Esophagus muscularis mucosa (tissue), 4 donors: ENCODE measurements at regions not wholly inside any gene's neighbourhood (a gene's known extent, or its start where the extent isn't known, plus 50 kb on each side); places are given as distances from the start of the nearest gene placed in this dataset.

Experiments
- DNase-seq: peaks from one replicate; pipeline ENCODE4 v3.0.0-alpha.2; 2017; ENCODE audit errors: extremely low spot score
- H3K27ac ChIP-seq, 4 donors: fragments of 200-600 bp; sonication (generic); replicated peaks in 1 of 4; 1 replicate in 3 of 4; 2 replicates in 1 of 4; pipeline ENCODE4 v1.5.1; 2016 to 2019; ENCODE audit warnings: mild to moderate bottlenecking in 1 of 4
- H3K27me3 ChIP-seq, 4 donors: fragments of 200-600 bp; sonication (generic); one replicate each; pipeline versions ENCODE4 v1.5.1 to v1.6.0; 2016 to 2019
- H3K36me3 ChIP-seq, 4 donors: fragments of 200-600 bp; sonication (generic); one replicate each; pipeline ENCODE4 v1.5.1; 2016 to 2019
- H3K4me1 ChIP-seq, 4 donors: fragments of 200-600 bp; sonication (generic); one replicate each; pipeline ENCODE4 v1.5.1; 2016 to 2019
- H3K4me3 ChIP-seq, 4 donors: fragments of 200-600 bp; sonication (generic); 1 replicate in 2 of 4; 2 replicates in 2 of 4; pipeline ENCODE4 v1.5.1; 2016 to 2019; ENCODE audit warnings: mild to moderate bottlenecking in 4 of 4, moderate library complexity in 1 of 4
- H3K9me3 ChIP-seq, 4 donors: fragments of 200-600 bp; sonication (generic); 1 replicate in 3 of 4; 2 replicates in 1 of 4; pipeline ENCODE4 v1.5.1; 2016 to 2019
- CTCF ChIP-seq, 3 experiments: fragments of 200-600 bp in 2 of 3; fragments of 450-650 bp in 1 of 3; sonication (generic) in 2 of 3; IDR thresholded peaks; one replicate each; pipeline ENCODE4 v1.5.1; 2017 to 2019; ENCODE audit warnings: antibody characterized with exemption in 3 of 3, mild to moderate bottlenecking in 2 of 3, moderate library complexity in 1 of 3
- EP300 ChIP-seq: sonication (generic); formaldehyde crosslinking; IDR thresholded peaks from one replicate; pipeline ENCODE4 v1.6.1; 2017; ENCODE audit warnings: antibody characterized with exemption
- POLR2A ChIP-seq: fragments of 450-650 bp; IDR thresholded peaks from one replicate; pipeline ENCODE4 v1.6.1; 2017; ENCODE audit warnings: antibody characterized with exemption, moderate library complexity, mild to moderate bottlenecking, low read depth
- POLR2AphosphoS5 ChIP-seq, 2 donors: sonication (generic); formaldehyde crosslinking; IDR thresholded peaks; one replicate each; pipeline ENCODE4 v1.6.1; 2017; ENCODE audit warnings: antibody characterized with exemption in 2 of 2
- WGBS: methylation state at CpG from one replicate; pipeline ENCODE4 v1.1.5; 2018; 5-methylcytosine and 5-hydroxymethylcytosine counted together
- intact Hi-C: fragments of 100-400 bp; cut with DNase I; formaldehyde crosslinking; loops from one replicate; pipeline ENCODE4 v1.15.1; 2023

- Histone ChIP-seq H3K27me3 (no peaks in the 10 kb centered on the region), H3K27ac (no peak overlapping the region), H3K36me3 (no peaks in the 10 kb centered on the region), H3K9me3 (no peaks in the 10 kb centered on the region), H3K4me3 (no peak overlapping the region), H3K4me1 (peaks cover 3 to 7% (median 6%) of the 10 kb centered on the region in 4 donors)
- WGBS = 86% methylated on average over 8 of the region's 8 CpGs
- TF ChIP-seq POLR2AphosphoS5 (IDR thresholded peaks at IDR 0.05) = no peak
- TF ChIP-seq EP300 = no peak
- no peak for TF ChIP-seq POLR2A
- TF ChIP-seq CTCF (IDR thresholded peaks at IDR 0.05) = no peak
- DNase-seq = no peak
- intact Hi-C loops = loop anchor here (5.0 kb wide), 1 partner anchor 455 kb away; no protein-coding TSS in a partner anchor
These were observed 243.6 kb downstream of the SKIDA1 start for GRCh38 chr10:21281765-21282484.

GRCh38 chr10:21280971-21281572 lies 244.4 kb downstream of the SKIDA1 start:
- no peak for DNase-seq
- Histone ChIP-seq H3K9me3 (no peaks in the 10 kb centered on the region), H3K27ac (no peak overlapping the region), H3K4me1 (peaks cover 3 to 7% (median 6%) of the 10 kb centered on the region in 4 donors), H3K36me3 (no peaks in the 10 kb centered on the region), H3K27me3 (no peaks in the 10 kb centered on the region), H3K4me3 (no peak overlapping the region)
- TF ChIP-seq EP300 (no peak), POLR2A (no peak), POLR2AphosphoS5 (IDR thresholded peaks at IDR 0.05) (no peak), CTCF (IDR thresholded peaks at IDR 0.05) (no peak)
- 96% methylated on average over 2 of the region's 2 CpGs for WGBS
- intact Hi-C loops = loop anchor here (5.0 kb wide), 1 partner anchor 456 kb away; no protein-coding TSS in a partner anchor

GRCh38 chr10:21280037-21280436 lies 245.4 kb downstream of the SKIDA1 start:
- no peak overlapping the region for H3K4me3 ChIP-seq
- intact Hi-C loops = loop anchor here (5.0 kb wide), 1 partner anchor 457 kb away; no protein-coding TSS in a partner anchor
- WGBS = 98% methylated on average over 5 of the region's 5 CpGs
- H3K4me1 ChIP-seq = peaks cover 3 to 7% (median 6%) of the 10 kb centered on the region in 4 donors
- no peaks in the 10 kb centered on the region for H3K36me3 ChIP-seq
- no peak overlapping the region for H3K27ac ChIP-seq
- H3K27me3 ChIP-seq = no peaks in the 10 kb centered on the region
- H3K9me3 ChIP-seq = no peaks in the 10 kb centered on the region
- TF ChIP-seq EP300 = no peak
- TF ChIP-seq POLR2AphosphoS5 (IDR thresholded peaks at IDR 0.05) = no peak
- TF ChIP-seq POLR2A = no peak
- TF ChIP-seq CTCF (IDR thresholded peaks at IDR 0.05) = no peak
- DNase-seq = no peak

- H3K27me3 ChIP-seq = no peaks in the 10 kb centered on the region
- H3K27ac ChIP-seq = no peak overlapping the region
- no peak for TF ChIP-seq EP300
- no peak for TF ChIP-seq POLR2AphosphoS5 (IDR thresholded peaks at IDR 0.05)
- no peak for TF ChIP-seq POLR2A
- no peak for TF ChIP-seq CTCF (IDR thresholded peaks at IDR 0.05)
- no peak for DNase-seq
- H3K4me3 ChIP-seq = no peak overlapping the region
- peaks cover 3 to 7% (median 6%) of the 10 kb centered on the region in 4 donors for H3K4me1 ChIP-seq
- intact Hi-C loops = loop anchor here (5.0 kb wide), 1 partner anchor 673 kb away; no protein-coding TSS in a partner anchor
- WGBS = 89% methylated on average over 3 of the region's 3 CpGs
- H3K36me3 ChIP-seq = no peaks in the 10 kb centered on the region
- peaks cover 0 to 4% (median 0%) of the 10 kb centered on the region in 4 donors for H3K9me3 ChIP-seq
These were observed 246.3 kb downstream of the SKIDA1 start for GRCh38 chr10:21279217-21279575.
